SH-SY5Y (cell line): ENCODE measurements at regions not wholly inside any gene's neighbourhood (a gene's known extent, or its start where the extent isn't known, plus 50 kb on each side); places are given as distances from the start of the nearest gene placed in this dataset.

Source experiments
- GATA2 ChIP-seq: IDR thresholded peaks from 2 replicates; pipeline ENCODE4 v1.6.1; 2011; ENCODE audit warnings: mild to moderate bottlenecking, low read depth, low read length
- GATA3 ChIP-seq: IDR thresholded peaks from 2 replicates; pipeline ENCODE4 v1.6.1; 2011; ENCODE audit warnings: low read depth, mild to moderate bottlenecking, low read length, moderate library complexity

DNA sequence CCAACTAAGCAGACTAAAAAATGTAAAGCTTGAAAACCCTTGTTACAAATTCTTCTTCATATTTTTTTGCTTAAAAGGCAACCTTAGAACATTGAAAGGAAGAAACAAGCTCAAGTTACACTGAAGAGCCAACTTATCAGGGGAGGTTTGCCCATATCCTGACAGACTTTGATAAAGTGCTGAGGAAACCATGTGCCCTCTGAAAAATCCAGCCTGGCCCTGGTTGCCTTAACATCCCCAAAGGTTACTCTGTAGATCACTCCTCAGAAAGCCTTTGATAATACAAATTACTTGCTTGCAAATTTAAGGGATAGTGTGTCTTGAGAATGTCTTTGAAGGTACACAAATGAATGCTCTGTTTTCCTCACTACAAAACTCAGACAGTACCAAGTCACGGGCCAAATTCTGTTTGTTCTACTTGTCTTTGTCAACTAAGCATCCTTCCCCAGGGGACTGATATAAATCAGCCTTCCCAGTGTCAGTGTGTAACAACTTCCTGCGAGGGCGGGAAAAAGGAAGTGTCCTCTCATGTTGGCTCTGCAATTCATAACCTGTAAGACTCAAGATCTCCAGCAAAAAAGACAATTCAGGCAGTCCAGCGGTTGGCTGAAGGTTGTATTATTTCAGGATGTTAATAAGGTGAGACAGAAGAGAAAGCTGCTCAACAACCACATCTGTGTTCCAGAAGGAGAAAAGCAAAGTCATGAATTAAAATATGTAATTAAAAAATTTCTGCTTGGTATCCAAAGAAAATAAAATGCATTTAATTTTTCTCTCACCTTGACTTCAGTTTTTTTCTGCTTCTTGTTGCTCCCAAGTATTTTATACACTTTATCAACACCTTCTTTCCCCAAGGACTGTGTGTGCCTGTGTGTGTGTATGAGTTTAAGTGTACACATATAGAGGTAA is 199.9 kb downstream of the PIK3R1 start:
- TF ChIP-seq GATA3 = no peak
- TF ChIP-seq GATA2 = no peak
